ENCODE measurements at regions not wholly inside any gene's neighbourhood (a gene's known extent, or its start where the extent isn't known, plus 50 kb on each side); places are given as distances from the start of the nearest gene placed in this dataset.

- Histone ChIP-seq H3K9ac (ENCODE audit: low read length) (no peak overlapping the region), H3K4me1 (ENCODE audit: low read length) (no peaks in the 10 kb centered on the region), H3K79me2 (ENCODE audit: low read length) (no peaks in the 10 kb centered on the region), H3K9me3 (ENCODE audit: insufficient read depth, low read length) (no peaks in the 10 kb centered on the region), H4K20me1 (ENCODE audit: insufficient read depth, low read length) (no peaks in the 10 kb centered on the region), H3K4me3 (ENCODE audit: low read length) (no peak overlapping the region), H3K36me3 (replicated peaks; ENCODE audit: low read depth, low read length) (no peaks in the 10 kb centered on the region), H3K27ac (ENCODE audit: low read length) (no peak overlapping the region), H3K4me2 (ENCODE audit: low read length) (no peak overlapping the region), H2AFZ (ENCODE audit: low read depth, low read length) (no peak overlapping the region), H3K27me3 (ENCODE audit: low read depth, low read length) (no peaks in the 10 kb centered on the region)
- no peak for TF ChIP-seq EZH2phosphoT487 (IDR thresholded peaks at IDR 0.05; ENCODE audit: low read depth)
- no peak for TF ChIP-seq CTCF (IDR thresholded peaks at IDR 0.05; ENCODE audit: low read depth, low read length)
Measured at GRCh38 chr2:125886153-125886552, 769.8 kb upstream of the GYPC start.

- H3K9ac ChIP-seq (ENCODE audit: low read length), result no peak overlapping the region
- no peak overlapping the region for H2AFZ ChIP-seq (ENCODE audit: low read depth, low read length)
- H3K9me3 ChIP-seq (ENCODE audit: insufficient read depth, low read length), result no peaks in the 10 kb centered on the region
- no peaks in the 10 kb centered on the region for H4K20me1 ChIP-seq (ENCODE audit: insufficient read depth, low read length)
- H3K27ac ChIP-seq (ENCODE audit: low read length), result no peak overlapping the region
- H3K36me3 ChIP-seq (replicated peaks; ENCODE audit: low read depth, low read length), result no peaks in the 10 kb centered on the region
- H3K4me1 ChIP-seq (ENCODE audit: low read length), result no peaks in the 10 kb centered on the region
- TF ChIP-seq EZH2phosphoT487 (IDR thresholded peaks at IDR 0.05; ENCODE audit: low read depth) (no peak), CTCF (IDR thresholded peaks at IDR 0.05; ENCODE audit: low read depth, low read length) (no peak)
- H3K79me2 ChIP-seq (ENCODE audit: low read length), result no peaks in the 10 kb centered on the region
- H3K4me3 ChIP-seq (ENCODE audit: low read length), result no peak overlapping the region
- H3K27me3 ChIP-seq (ENCODE audit: low read depth, low read length), result no peaks in the 10 kb centered on the region
- H3K4me2 ChIP-seq (ENCODE audit: low read length), result no peak overlapping the region
Measured at GRCh38 chr2:125901278-125901677, 754.7 kb upstream of the GYPC start.

- H3K9me3 ChIP-seq (ENCODE audit: insufficient read depth, low read length), result no peaks in the 10 kb centered on the region
- no peaks in the 10 kb centered on the region for H4K20me1 ChIP-seq (ENCODE audit: insufficient read depth, low read length)
- no peak overlapping the region for H3K4me2 ChIP-seq (ENCODE audit: low read length)
- no peaks in the 10 kb centered on the region for H3K4me1 ChIP-seq (ENCODE audit: low read length)
- H3K27me3 ChIP-seq (ENCODE audit: low read depth, low read length), result no peaks in the 10 kb centered on the region
- TF ChIP-seq EZH2phosphoT487 (IDR thresholded peaks at IDR 0.05; ENCODE audit: low read depth) (no peak), CTCF (IDR thresholded peaks at IDR 0.05; ENCODE audit: low read depth, low read length) (no peak)
- H3K36me3 ChIP-seq (replicated peaks; ENCODE audit: low read depth, low read length), result no peaks in the 10 kb centered on the region
- no peak overlapping the region for H3K9ac ChIP-seq (ENCODE audit: low read length)
- H3K79me2 ChIP-seq (ENCODE audit: low read length), result no peaks in the 10 kb centered on the region
- H3K4me3 ChIP-seq (ENCODE audit: low read length), result no peak overlapping the region
- H3K27ac ChIP-seq (ENCODE audit: low read length), result no peak overlapping the region
- no peak overlapping the region for H2AFZ ChIP-seq (ENCODE audit: low read depth, low read length)
Measured at GRCh38 chr2:125925891-125926546, 729.9 kb upstream of the GYPC start.

- Histone ChIP-seq H3K9me3 (ENCODE audit: insufficient read depth, low read length) (no peaks in the 10 kb centered on the region), H3K27ac (ENCODE audit: low read length) (no peak overlapping the region), H3K36me3 (replicated peaks; ENCODE audit: low read depth, low read length) (no peaks in the 10 kb centered on the region), H3K79me2 (ENCODE audit: low read length) (no peaks in the 10 kb centered on the region), H2AFZ (ENCODE audit: low read depth, low read length) (no peak overlapping the region), H3K4me1 (ENCODE audit: low read length) (peaks cover 5% of the 10 kb centered on the region; the same call in 1 of the 2 replicates), H3K27me3 (ENCODE audit: low read depth, low read length) (no peaks in the 10 kb centered on the region), H3K9ac (ENCODE audit: low read length) (no peak overlapping the region), H4K20me1 (ENCODE audit: insufficient read depth, low read length) (no peaks in the 10 kb centered on the region), H3K4me2 (ENCODE audit: low read length) (no peak overlapping the region), H3K4me3 (ENCODE audit: low read length) (no peak overlapping the region)
- TF ChIP-seq EZH2phosphoT487 (IDR thresholded peaks at IDR 0.05; ENCODE audit: low read depth), result no peak
- no peak for TF ChIP-seq CTCF (IDR thresholded peaks at IDR 0.05; ENCODE audit: low read depth, low read length)
Measured at GRCh38 chr2:125935559-125935958, 720.4 kb upstream of the GYPC start.
